Lower leg skin (tissue), 3 donors: ENCODE measurements at regions not wholly inside any gene's neighbourhood (a gene's known extent, or its start where the extent isn't known, plus 50 kb on each side); places are given as distances from the start of the nearest gene placed in this dataset.

Experiments used
- CTCF ChIP-seq, 3 donors: fragments of 450-650 bp; IDR thresholded peaks; one replicate each; pipeline ENCODE4 v1.5.1; 2016; ENCODE audit warnings: antibody characterized with exemption in 3 of 3, mild to moderate bottlenecking in 3 of 3, moderate library complexity in 2 of 3
- POLR2A ChIP-seq, 2 donors: fragments of 450-650 bp; IDR thresholded peaks; one replicate each; pipeline ENCODE4 v1.6.1; 2016 to 2017; ENCODE audit warnings: antibody characterized with exemption in 2 of 2, mild to moderate bottlenecking in 1 of 2, moderate library complexity in 1 of 2

GRCh38 chr9:16202914-16203728 is 650.3 kb downstream of the CCDC171 start:
- TF ChIP-seq CTCF (IDR thresholded peaks at IDR 0.05) (no peak), POLR2A (IDR thresholded peaks at IDR 0.05) (no peak)
